H9 (cell line): ENCODE measurements at regions not wholly inside any gene's neighbourhood (a gene's known extent, or its start where the extent isn't known, plus 50 kb on each side); places are given as distances from the start of the nearest gene placed in this dataset.
A peak's percentile ranks its signal among the peaks of the same experiment; 100 is the strongest.

ENCODE experiments used
- DNase-seq: peaks from one replicate; pipeline ENCODE4 v3.0.0-alpha.2; 2017
- H2AFZ ChIP-seq: one replicate; pipeline ENCODE4 v1.6.1; 2013; ENCODE audit warnings: mild to moderate bottlenecking, low read length, control low read depth, moderate library complexity
- H2AK5ac ChIP-seq: 2 replicates; pipeline ENCODE4 v1.6.1; 2013; ENCODE audit warnings: low read length, control low read depth, mixed read lengths; ENCODE audit not compliant: insufficient read length
- H2BK120ac ChIP-seq: one replicate; pipeline ENCODE4 v1.6.1; 2013; ENCODE audit warnings: low read depth, mild to moderate bottlenecking, low read length, control low read depth, inconsistent platforms; ENCODE audit not compliant: poor library complexity, severe bottlenecking
- H2BK12ac ChIP-seq: 2 replicates; pipeline ENCODE4 v1.6.1; 2013; ENCODE audit warnings: low read length, control low read depth, mixed read lengths, low read depth; ENCODE audit not compliant: insufficient read length
- H2BK15ac ChIP-seq: 2 replicates; pipeline ENCODE4 v1.6.1; 2013; ENCODE audit warnings: low read depth, low read length, control low read depth
- H2BK20ac ChIP-seq: one replicate; pipeline ENCODE4 v1.6.1; 2013; ENCODE audit warnings: low read depth, mild to moderate bottlenecking, low read length, control low read depth, inconsistent platforms; ENCODE audit not compliant: poor library complexity, severe bottlenecking
- H2BK5ac ChIP-seq: 2 replicates; pipeline ENCODE4 v1.6.1; 2013; ENCODE audit warnings: low read length, control low read depth, mixed read lengths; ENCODE audit not compliant: insufficient read length
- H3K14ac ChIP-seq: 2 replicates; pipeline ENCODE4 v1.6.1; 2013; ENCODE audit warnings: low read length, control low read depth; ENCODE audit not compliant: insufficient read depth
- H3K18ac ChIP-seq: 2 replicates; pipeline ENCODE4 v1.6.1; 2013; ENCODE audit warnings: low read depth, mild to moderate bottlenecking, mixed read lengths, low read length, control low read depth; ENCODE audit not compliant: insufficient read length
- H3K23ac ChIP-seq: 2 replicates; pipeline ENCODE4 v1.6.1; 2013; ENCODE audit warnings: low read length, control low read depth, mixed read lengths, low read depth; ENCODE audit not compliant: insufficient read length
- H3K23me2 ChIP-seq: 2 replicates; pipeline ENCODE4 v1.6.1; 2013; ENCODE audit warnings: low read depth, mild to moderate bottlenecking, mixed read lengths, low read length, control low read depth; ENCODE audit not compliant: insufficient read length, poor library complexity, severe bottlenecking
- H3K27ac ChIP-seq: 2 replicates; pipeline ENCODE4 v1.5.1; 2013; ENCODE audit warnings: low read length, control low read depth, mixed read lengths, low read depth; ENCODE audit not compliant: insufficient read length
- H3K27me3 ChIP-seq: 2 replicates; pipeline ENCODE4 v1.6.1; 2013; ENCODE audit warnings: low read length, control low read depth, inconsistent platforms; ENCODE audit not compliant: insufficient read depth
- H3K4ac ChIP-seq: 2 replicates; pipeline ENCODE4 v1.6.1; 2013; ENCODE audit warnings: low read depth, mild to moderate bottlenecking, control low read depth, inconsistent platforms, low read length, moderate library complexity
- H3K4me1 ChIP-seq: 2 replicates; pipeline ENCODE4 v1.6.1; 2013; ENCODE audit warnings: low read length, control low read depth, inconsistent platforms; ENCODE audit not compliant: insufficient read depth
- H3K4me2 ChIP-seq: 2 replicates; pipeline ENCODE4 v1.6.1; 2013; ENCODE audit warnings: low read length, control low read depth, mixed read lengths; ENCODE audit not compliant: insufficient read length, insufficient read depth
- H3K56ac ChIP-seq: 2 replicates; pipeline ENCODE4 v1.6.1; 2013; ENCODE audit warnings: low read depth, mild to moderate bottlenecking, mixed read lengths, low read length, control low read depth; ENCODE audit not compliant: insufficient read length
- H3K79me1 ChIP-seq: 2 replicates; pipeline ENCODE4 v1.6.1; 2013; ENCODE audit warnings: low read depth, mild to moderate bottlenecking, moderate library complexity, low read length, control low read depth, inconsistent platforms; ENCODE audit not compliant: insufficient read depth, poor library complexity, severe bottlenecking
- H3K79me2 ChIP-seq: 2 replicates; pipeline ENCODE4 v1.6.1; 2013; ENCODE audit warnings: low read length, control low read depth, inconsistent platforms; ENCODE audit not compliant: insufficient read depth
- H3K9ac ChIP-seq: 2 replicates; pipeline ENCODE4 v1.6.1; 2013; ENCODE audit warnings: low read length, control low read depth, mixed read lengths; ENCODE audit not compliant: insufficient read length; ENCODE audit errors: extremely low read depth
- H3K9me3 ChIP-seq: one replicate; pipeline ENCODE4 v1.6.1; 2013; ENCODE audit warnings: low read depth, low read length, inconsistent platforms; ENCODE audit not compliant: control insufficient read depth
- H3T11ph ChIP-seq: one replicate; pipeline ENCODE4 v1.6.1; 2013; ENCODE audit warnings: mild to moderate bottlenecking, low read length, control low read depth, inconsistent platforms
- H4K20me1 ChIP-seq: one replicate; pipeline ENCODE4 v1.6.1; 2013; ENCODE audit not compliant: control insufficient read depth, insufficient read length, insufficient read depth
- H4K5ac ChIP-seq: 2 replicates; pipeline ENCODE4 v1.6.1; 2013; ENCODE audit warnings: low read depth, mild to moderate bottlenecking, mixed read lengths, low read length, control low read depth; ENCODE audit not compliant: insufficient read length
- H4K8ac ChIP-seq: replicated peaks from 2 replicates; pipeline ENCODE4 v1.6.1; 2013; ENCODE audit warnings: low read length, control low read depth, mixed read lengths, low read depth; ENCODE audit not compliant: insufficient read length
- H4K91ac ChIP-seq: 2 replicates; pipeline ENCODE4 v1.6.1; 2013; ENCODE audit warnings: low read depth, mild to moderate bottlenecking, moderate library complexity, mixed read lengths, low read length, control low read depth; ENCODE audit not compliant: insufficient read length
- H3K27ac Mint-ChIP-seq, 3 experiments: 2 replicates in 2 of 3; 3 replicates in 1 of 3; pipeline ENCODE4 v1.8.0; 2020 to 2021; ENCODE audit warnings: mixed read lengths in 3 of 3, mild to moderate bottlenecking in 1 of 3, moderate library complexity in 1 of 3
- H3K27me3 Mint-ChIP-seq: 2 replicates; pipeline ENCODE4 v1.8.0; 2021; ENCODE audit warnings: low read depth, mild to moderate bottlenecking, moderate library complexity, mixed read lengths
- H3K36me3 Mint-ChIP-seq, 3 experiments: 2 replicates in 2 of 3; 3 replicates in 1 of 3; pipeline ENCODE4 v1.8.0; 2020 to 2021; ENCODE audit warnings: low read depth in 3 of 3, mixed read lengths in 3 of 3; ENCODE audit not compliant: insufficient read depth in 1 of 3
- H3K4me1 Mint-ChIP-seq, 2 experiments: 2 replicates each; pipeline ENCODE4 v1.8.0; 2020; ENCODE audit warnings: mixed read lengths in 2 of 2
- H3K4me3 Mint-ChIP-seq, 2 experiments: 2 replicates in 1 of 2; 3 replicates in 1 of 2; pipeline ENCODE4 v1.8.0; 2020 to 2021; ENCODE audit warnings: mild to moderate bottlenecking in 2 of 2, mixed read lengths in 2 of 2, moderate library complexity in 1 of 2
- H3K9me3 Mint-ChIP-seq, 2 experiments: 2 replicates in 1 of 2; 3 replicates in 1 of 2; pipeline ENCODE4 v1.8.0; 2020; ENCODE audit warnings: mild to moderate bottlenecking in 2 of 2, mixed read lengths in 2 of 2, moderate library complexity in 1 of 2
- CTCF ChIP-seq: fragments of 200-600 bp; sonication (generic); conservative IDR thresholded peaks from 3 replicates; pipeline ENCODE4 v1.8.0; 2021; ENCODE audit warnings: antibody characterized with exemption, mild to moderate bottlenecking
- WGBS: extraction: QIAGEN DNeasy Blood & Tissue Kit; methylation state at CpG from one replicate; pipeline ENCODE4 v1.1.7; 2013; ENCODE audit warnings: missing lambda C conversion rate, low lambda C conversion rate, mixed read lengths; ENCODE audit not compliant: insufficient read length; ENCODE audit errors: extremely low coverage; 5-methylcytosine and 5-hydroxymethylcytosine counted together

GRCh38 chr6:139483079-139483478 is 108.6 kb upstream of the CITED2 start:
- Histone ChIP-seq H3K9me3 (no peaks in the 10 kb centered on the region), H3K79me1 (no peaks in the 10 kb centered on the region), H3K4me2 (no peak overlapping the region), H4K8ac (no peak overlapping the region), H4K91ac (no peak overlapping the region), H3K23ac (no peak overlapping the region), H3K4ac (no peak overlapping the region), H2BK20ac (no peak overlapping the region), H2BK12ac (no peak overlapping the region), H3K27me3 (no peaks in the 10 kb centered on the region), H3K4me1 (peaks cover 13% of the 10 kb centered on the region; the same call in 1 of the 2 replicates), H3K23me2 (no peaks in the 10 kb centered on the region), H3K14ac (no peak overlapping the region), H2BK5ac (no peak overlapping the region), H4K5ac (no peak overlapping the region), H2BK15ac (no peak overlapping the region), H3K9ac (no peak overlapping the region), H3K27ac (no peak overlapping the region), H2AFZ (no peak overlapping the region), H3T11ph (no peak overlapping the region), H3K79me2 (no peaks in the 10 kb centered on the region), H3K56ac (no peak overlapping the region), H2AK5ac (no peak overlapping the region), H3K18ac (no peak overlapping the region), H4K20me1 (no peaks in the 10 kb centered on the region), H2BK120ac (no peak overlapping the region)
- no peak overlapping the region for H3K4me3 Mint-ChIP-seq
- H3K27ac Mint-ChIP-seq, result peak overlapping the region in 2 of 3 experiments; percentile 3 to 50; a peak in 2 of 7 replicates
- no peaks in the 10 kb centered on the region for H3K9me3 Mint-ChIP-seq
- peaks cover 53 to 64% of the 10 kb centered on the region in 2 experiments for H3K4me1 Mint-ChIP-seq
- no peak for TF ChIP-seq CTCF
- peak; percentile 79 for DNase-seq
- no CpG with 5 or more reads among the region's 8 CpGs for WGBS
- H3K36me3 Mint-ChIP-seq, result no peaks in the 10 kb centered on the region; a peak in 1 of 7 replicates
- no peaks in the 10 kb centered on the region for H3K27me3 Mint-ChIP-seq
